NCI-H187 (cell line): ENCODE measurements at regions not wholly inside any gene's neighbourhood (a gene's known extent, or its start where the extent isn't known, plus 50 kb on each side); places are given as distances from the start of the nearest gene placed in this dataset.
"Not testable (repeated sequence)": the region's sequence is repeated elsewhere in the genome, so short reads cannot be mapped to it uniquely, and the experiment has no call there.

Source experiments
- DNase-seq, 2 experiments: peaks; one replicate each; lab custom pipeline; 2025; lab: John Stamatoyannopoulos, UW

- no peak for DNase-seq
These were observed 51.9 kb upstream of the TBL1XR1 start for GRCh38 chr3:177249203-177249602.

GRCh38 chr3:177250151-177250550, 52.9 kb upstream of the TBL1XR1 start:
- no peak for DNase-seq

GRCh38 chr3:177251755-177252154, 54.5 kb upstream of the TBL1XR1 start:
- no peak for DNase-seq

DNA sequence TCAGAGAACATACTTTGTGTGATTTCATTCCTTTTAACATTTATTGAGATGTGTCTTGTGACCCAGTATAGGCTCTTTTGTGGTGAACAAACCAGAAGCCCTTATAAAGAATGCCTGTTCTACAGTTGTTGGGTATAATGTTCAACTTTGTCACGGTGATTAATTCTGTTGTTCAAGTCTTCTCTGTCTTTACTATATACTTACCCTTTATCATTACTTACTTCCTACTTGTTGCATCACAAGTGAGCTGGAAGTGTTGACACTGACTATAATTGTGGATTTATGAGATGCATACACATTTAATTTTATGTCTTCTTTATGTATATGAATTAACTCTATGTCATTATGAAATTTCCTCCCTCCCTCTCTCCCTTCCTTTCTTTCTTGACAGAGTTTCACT, 59.7 kb upstream of the TBL1XR1 start:
- DNase-seq = no peak

GRCh38 chr3:177257625-177258024, 60.3 kb upstream of the TBL1XR1 start:
- no peak for DNase-seq

DNA sequence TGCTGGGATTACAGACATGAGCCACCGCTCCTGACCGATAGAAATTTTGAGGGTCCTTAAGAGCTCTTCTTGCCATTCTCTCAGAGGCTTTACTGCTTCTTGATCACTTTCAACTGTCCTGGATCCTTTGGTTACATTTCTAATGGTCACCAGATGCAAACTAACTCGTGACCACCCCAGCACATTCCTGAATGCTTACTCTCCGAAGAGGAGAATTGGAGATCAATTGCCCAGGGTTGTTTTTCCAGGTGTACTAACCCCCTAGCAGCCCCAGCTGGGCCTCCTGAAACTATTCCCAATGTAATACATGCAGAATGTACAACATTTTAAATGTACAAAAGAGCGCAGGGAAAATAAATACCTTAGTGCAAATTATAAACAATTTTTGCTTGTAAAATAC, 65.1 kb upstream of the TBL1XR1 start:
- no peak for DNase-seq

- no peak for DNase-seq
These were observed 66.5 kb upstream of the TBL1XR1 start for GRCh38 chr3:177263615-177264368.

DNA sequence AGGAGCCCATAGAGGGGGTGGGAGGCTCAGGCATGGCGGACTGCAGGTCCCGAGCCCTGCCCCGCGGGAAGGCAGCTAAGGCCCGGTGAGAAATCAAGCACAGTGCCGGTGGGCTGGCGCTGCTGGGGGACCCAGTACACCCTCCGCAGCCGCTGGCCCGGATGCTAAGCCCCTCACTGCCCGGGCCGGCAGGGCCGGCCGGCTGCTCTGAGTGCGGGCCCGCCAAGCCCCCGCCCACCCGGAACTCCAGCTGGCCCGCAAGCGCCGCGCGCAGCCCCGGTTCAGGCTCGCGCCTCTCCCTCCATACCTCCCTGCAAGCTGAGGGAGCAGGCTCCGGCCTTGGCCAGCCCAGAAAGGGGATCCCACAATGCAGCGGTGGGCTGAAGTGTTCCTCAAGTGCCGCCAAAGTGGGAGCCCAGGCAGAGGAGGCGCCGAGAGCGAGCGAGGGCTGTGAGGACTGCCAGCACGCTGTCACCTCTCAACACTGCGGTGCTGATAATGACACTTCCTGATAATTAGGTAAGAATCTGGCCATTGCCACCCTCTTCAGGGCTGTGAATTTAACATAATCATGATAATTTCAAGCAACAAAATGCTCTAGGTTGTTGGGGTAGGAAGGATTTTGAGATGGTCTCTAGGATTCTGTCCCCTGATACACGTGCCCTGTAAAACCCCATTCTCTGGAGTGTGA, 74.7 kb upstream of the TBL1XR1 start:
- not testable (repeated sequence) for DNase-seq

- DNase-seq = no peak
These were observed 80.7 kb upstream of the TBL1XR1 start for GRCh38 chr3:177278016-177278415.

DNA sequence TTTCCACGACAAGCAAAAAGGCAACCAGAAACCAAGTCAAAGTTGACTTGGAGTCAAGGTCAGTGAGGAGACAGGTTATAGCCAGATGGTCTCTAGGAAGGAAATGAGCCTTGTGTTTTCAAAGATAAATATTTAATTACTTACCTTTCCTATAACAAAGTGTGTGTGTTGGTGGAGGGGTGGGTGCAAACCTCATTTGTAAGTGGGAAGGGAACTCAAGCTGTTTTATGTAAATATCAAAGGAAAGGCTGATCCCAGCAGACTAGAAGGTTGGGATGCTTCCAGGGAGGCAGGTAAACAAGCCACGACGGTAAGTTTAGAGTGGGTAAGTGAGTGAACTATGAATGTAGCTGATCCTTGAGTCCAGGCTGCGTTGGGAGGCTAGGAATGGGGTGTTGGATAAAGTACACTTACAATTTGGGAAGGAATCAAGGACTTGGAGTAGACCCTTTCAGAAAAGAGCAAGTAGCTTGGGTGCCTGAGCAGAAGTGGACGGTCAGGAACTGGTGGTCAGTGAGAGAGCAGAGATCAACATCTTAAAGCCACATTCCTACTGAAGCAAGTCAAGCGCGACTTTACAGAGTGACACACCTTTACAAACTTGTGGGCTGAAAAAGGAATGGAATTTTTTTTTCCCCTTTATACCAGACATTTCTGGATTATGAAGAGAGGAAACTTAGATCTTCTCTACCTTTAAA, 82.0 kb upstream of the TBL1XR1 start:
- DNase-seq = no peak

GRCh38 chr3:177281292-177282118, 84.2 kb upstream of the TBL1XR1 start:
- no peak for DNase-seq

DNA sequence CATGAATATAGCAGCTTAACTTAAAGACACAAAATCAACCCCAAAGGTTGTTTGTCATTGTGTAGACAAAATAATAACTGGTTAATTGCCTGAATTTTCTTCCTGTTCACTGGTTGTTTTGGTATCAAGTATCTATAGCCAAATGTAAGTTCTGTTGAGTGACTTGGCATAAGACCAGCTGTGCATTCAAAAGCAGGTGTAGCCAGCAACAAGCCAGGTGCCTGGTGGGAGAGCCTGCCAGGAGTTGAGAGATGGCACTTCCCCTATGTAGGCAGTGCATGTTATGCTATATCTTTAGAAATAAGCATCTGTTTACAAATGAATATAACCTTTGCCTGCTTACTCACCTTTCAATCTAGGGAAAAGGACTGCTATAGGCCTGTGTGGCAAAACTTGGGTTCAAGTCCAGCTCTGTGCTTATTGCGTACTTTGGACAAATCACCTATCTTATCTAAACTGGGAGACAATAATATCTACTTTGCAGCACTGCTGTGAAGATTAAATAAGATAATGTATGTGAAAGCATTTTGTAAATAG, 84.9 kb upstream of the TBL1XR1 start:
- peak; percentile 20 to 37 for DNase-seq

DNA sequence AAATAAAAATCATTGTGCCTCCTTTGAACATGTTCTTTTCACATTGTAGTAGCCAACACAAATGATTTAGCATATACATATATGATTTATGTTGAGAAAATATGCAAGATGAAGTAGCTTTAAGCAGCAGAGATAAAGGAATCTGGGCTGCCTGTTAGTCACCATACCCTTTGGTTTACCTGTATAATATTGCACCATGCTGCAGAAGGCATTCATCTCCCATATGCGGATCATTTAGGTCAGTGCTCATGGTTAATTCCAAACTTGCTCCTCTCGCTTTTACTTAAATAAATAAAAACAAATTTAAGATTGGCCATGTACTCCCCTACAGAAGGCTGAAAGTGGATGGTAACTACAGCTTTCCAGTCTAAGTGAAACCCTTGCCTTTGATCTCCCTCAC, 86.7 kb upstream of the TBL1XR1 start:
- DNase-seq = no peak

DNA sequence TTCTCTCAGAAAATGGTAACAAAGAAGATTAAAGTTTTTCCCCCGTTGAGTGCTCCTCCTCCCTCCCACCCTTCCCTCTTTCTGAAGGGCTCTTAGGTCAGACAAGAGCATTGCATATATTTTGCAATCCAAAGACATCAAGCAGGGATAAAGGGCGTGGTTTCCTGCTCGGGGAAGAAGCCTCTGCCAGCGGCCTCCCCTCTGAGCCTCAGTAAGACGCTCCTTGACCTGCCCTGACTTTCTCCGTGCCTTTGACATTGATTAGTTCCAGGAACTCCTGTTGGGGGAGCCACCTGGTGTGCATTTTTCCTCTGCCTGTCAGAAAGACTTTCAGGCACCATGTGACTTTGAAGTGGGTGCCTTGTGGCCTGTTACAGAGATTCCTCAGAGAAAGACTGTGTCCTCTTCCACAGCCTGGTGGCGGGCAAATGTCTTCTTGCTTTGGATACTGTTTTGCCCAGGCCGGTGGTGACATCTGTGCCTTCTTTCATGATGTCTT, 87.2 kb upstream of the TBL1XR1 start:
- peak; percentile 34 to 54 for DNase-seq

GRCh38 chr3:177286034-177286433, 88.8 kb upstream of the TBL1XR1 start:
- peak in 1 of 2 experiments; percentile 9 for DNase-seq

DNA sequence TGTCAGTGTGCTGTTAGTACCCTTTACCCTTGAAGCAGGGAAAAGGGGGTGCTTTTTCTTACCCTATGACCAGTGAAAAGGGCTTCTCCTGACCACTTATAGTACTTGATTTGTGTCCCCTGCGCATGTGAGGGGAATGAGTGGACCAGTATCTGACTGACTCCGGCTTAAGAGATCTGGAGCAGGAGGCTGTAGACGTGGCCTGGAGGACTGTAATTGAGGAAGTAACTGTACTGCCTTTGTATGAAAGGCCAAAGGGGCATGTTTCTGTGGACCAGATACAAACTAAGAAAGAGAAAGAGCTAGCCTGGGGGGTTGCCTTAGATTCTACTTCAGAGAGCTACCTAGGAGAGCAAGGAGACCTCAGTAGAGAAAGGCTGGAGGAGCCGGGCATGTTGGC, 89.9 kb upstream of the TBL1XR1 start:
- DNase-seq = no peak

- DNase-seq = no peak
These were observed 93.4 kb upstream of the TBL1XR1 start for GRCh38 chr3:177290633-177291032.

DNA sequence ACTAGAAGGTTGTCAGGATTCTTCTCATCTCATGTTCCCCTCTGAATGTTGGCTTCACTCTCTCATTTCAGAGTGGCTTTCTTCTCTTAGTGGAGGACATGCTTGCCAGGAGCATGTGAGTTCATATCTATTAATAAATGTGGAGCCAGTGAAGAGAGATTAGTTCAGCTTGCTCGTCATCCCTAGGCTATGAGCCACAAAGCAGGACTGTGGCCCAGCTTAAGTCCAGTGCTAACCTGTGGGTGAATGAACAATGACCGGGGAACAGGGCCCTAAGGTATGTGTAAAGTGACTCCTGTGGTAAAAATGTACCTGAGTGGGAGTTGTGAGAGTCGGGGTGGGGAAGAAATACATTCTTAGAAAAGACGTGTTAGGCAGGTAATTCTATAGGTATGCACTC, 96.9 kb upstream of the TBL1XR1 start:
- DNase-seq = no peak

DNA sequence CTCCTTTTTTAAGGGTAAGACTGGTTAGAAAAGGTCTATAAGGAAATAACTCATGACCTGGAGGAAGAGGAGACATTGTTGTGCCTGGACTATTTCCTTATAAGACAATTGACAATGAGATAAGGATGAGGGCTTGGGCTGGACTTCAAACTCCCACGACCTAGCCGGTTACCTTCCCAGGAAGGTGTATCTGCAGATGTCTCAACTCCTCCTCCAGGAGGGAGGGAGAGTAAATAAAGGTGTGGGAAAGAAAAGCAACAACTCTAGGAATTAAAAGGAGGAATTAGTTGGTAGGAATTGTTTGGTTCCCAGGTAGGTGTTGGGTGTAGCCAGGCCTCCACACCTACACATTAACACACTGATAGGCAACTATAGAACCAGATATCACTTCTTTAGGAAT, 97.8 kb upstream of the TBL1XR1 start:
- no peak for DNase-seq

- no peak for DNase-seq
These were observed 102.0 kb upstream of the TBL1XR1 start for GRCh38 chr3:177299250-177299649.

DNA sequence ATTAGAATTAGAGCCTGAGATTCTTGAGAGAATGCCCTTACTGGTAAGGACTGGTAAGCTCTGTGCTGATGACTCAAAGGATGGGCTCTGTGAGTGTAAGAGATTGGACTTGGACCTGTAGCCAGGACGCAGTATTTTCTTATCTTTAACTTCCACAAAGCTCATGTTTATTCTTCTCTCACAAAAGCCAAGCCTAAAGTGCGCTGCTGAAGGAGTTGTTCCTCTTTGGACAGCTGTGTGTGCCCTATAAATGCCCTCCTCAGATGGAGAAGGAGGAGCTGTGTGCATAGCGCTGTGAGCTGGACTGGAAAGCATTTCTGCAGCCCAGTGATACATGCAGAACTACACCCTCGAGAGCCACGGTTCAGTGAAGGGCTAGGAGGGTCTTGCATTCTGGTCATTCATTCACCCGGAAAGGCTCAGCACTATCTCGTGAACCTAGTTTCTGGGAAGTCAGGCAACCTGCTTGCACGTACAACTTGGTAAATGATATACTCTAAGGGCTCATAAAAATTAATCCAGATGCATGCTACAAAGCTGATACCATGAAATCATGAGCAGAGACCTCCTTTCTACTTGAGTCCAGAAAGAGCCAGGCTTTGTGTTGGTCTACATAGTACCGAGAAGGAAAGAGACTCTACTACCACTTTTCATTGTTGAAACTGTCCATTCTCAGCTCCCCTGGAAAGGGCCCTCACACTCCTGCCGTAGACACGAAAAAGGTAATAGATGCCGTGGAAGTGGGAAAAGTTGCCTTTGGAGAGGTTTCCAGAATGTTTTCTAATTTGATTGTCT, 103.0 kb upstream of the TBL1XR1 start:
- DNase-seq = peak in 1 of 2 experiments; percentile 11
